ENCODE measurements at regions not wholly inside any gene's neighbourhood (a gene's known extent, or its start where the extent isn't known, plus 50 kb on each side); places are given as distances from the start of the nearest gene placed in this dataset.

DNA sequence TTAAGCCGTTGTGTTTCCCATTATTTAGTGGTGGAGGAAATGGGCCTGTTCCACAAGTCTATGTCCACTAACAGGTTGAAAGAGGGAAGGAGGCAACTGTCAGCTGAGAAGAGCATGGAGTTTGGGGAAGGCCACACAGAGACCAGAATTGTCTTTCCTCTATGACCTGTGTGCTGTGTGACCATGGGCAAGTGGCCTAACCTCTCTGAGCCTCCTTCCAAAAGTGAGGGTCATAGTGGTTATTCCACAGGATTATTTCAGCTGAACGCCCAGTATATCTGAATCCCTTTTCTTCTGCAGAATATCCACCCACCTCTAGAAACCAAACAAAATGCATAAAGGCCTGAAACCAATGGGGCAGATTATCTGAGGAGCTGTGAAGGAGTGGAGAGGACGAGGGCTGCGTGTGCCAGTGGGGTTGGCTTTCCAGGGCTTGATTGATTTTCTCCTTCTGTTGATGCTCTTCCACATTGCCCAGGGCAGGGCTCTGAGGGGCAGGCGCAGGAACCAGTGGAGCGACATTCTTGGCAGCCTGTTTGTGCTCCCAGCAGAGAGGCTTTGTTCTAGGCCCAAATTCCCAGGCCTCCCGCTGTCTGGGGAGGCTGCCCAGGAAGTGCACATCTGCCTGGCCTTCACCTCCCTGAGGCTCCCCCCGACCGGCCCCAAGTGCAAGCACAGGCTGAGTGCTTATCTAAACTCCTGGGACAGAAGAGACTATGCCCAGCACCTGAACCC lies 452.7 kb downstream of the BCL11B start:
- DNase-seq (ENCODE audit: low spot score) = no peak

DNA sequence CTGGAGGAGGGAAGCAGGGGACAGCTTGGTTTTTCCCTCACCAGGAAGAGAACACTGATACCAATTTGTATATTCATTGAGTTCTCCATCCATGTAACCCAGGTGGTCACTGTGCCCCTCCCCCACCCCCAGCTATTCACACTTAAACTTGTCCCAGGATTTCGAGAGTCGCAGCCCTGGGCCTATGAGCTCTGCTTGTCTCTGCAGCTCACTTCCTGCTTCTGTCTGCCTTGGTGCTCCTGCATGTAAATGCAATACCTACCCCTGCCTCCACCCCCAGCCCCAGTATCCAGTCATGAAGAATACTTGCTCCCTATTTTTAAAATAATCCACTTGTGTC lies 452.2 kb downstream of the BCL11B start:
- no peak for DNase-seq (ENCODE audit: low spot score)

DNA sequence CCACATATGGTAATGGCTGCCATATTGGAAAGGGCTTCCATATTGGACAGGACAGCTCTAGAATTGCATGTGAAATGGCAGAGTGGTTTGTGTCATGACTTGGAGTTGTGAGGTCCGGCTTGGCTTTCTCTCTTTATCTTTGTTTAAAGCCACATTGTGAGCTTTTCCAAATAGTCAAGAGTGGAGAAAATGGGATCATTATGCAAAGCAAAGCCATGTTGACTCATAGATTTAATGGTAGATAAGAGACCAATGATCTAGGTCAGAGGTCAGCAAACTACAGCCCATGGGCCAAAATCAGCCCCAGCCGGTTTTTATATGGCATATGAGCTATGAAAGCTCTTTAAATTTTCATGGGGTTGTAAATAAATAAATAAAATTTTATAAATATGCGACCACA lies 449.1 kb downstream of the BCL11B start:
- DNase-seq (ENCODE audit: low spot score) = no peak

DNA sequence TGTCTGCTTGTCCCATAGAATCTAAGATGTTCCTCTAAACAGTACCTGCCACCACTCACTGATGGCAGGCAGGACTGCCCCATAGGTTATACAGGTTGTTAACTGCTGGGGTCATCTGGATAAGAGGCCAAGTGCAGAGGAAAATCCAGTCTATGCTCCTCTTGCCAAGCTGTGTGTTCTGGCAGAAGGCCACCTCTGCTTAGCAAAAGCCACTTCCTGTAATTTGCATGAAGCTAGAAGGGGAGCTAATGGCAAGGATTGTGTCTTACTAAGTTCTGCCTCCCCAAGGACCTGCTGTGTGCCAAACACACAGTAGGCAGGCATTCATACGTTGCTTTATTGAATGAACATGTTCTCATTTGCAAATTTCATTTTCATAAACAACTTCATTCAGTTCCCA lies 445.4 kb downstream of the BCL11B start:
- no peak for DNase-seq (ENCODE audit: low spot score)

DNA sequence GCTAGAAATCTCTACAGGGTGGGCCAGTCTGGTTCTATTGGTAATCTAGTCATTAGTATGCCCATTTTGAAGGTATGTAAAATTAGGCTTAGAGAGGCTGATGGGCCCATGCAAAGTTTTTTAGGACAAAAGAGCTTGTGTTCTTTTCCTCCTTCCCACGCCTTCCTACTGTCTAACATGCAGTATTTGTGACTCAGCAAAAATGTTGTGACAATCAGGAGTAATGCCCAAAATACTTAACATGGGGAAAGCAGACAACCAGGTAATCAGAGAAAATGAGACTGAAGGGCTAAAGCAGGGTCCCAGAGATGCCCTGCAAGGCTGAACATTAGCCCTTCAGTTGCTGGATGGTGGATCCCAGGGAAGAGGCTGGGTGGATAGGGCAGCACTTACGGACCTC lies 437.9 kb downstream of the BCL11B start:
- DNase-seq (ENCODE audit: low spot score) = no peak

DNA sequence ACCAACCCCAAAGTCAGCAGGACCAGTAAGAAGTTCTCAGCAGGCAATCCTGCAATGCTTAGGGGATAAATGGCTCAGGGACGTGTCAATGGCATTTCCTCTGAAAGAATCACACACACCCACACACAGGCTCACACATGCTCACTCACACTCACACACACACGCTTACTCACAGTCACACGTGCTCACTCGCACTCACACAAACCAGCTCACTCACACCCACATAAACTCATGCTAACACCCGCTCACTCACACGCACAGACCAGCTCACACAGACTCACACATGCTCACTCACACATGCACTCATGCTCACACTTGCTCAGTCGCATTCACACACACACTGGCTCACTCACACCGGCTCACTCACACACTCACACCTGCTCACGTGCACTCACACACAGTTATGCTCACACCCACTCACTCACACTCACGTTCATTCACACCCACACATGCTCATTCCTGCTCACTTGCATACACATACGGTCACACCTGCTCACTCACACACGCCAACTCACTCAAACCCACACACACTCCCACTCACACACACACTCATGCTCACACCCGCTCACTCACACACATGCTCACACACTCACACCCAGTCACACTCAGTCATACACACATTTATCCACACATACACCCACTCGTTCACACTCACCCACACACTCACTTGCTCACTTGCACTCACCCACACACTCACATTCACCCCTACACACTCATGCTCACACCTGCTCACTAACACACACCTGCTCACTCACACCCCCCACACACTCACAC lies 436.8 kb downstream of the BCL11B start:
- DNase-seq (ENCODE audit: low spot score) = no peak

DNA sequence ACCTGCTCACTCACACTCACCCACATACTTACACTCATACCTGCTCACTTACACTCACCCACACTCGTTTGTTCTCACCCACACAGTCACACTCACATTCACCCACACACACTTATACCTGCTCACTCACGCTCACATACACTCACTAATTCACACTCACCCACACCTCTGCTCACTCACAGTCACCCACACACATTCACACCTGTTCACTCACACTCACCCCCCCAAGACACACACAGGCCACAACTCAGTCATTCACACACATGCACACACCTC lies 436.2 kb downstream of the BCL11B start:
- DNase-seq (ENCODE audit: low spot score) = no peak

DNA sequence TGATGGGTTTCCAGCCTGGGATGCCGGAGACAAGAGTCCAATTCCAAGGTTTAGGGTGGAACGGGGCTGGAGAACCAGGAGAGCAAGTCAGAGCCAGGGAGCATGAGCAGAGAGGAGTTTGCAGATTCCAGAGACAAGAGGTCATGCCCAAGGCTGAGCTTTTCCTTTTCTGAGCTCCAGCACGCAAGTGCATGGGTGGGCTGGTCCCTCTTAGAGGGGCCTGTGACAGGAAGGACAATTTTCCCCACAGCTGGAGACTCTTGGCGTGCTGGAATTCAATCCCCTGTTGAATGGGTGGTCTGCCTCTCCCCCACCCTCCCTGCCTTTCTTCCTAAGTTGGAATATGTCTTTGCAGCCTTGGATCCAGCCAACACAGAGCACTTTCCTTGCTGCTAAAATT lies 431.9 kb downstream of the BCL11B start:
- DNase-seq (ENCODE audit: low spot score) = no peak

DNA sequence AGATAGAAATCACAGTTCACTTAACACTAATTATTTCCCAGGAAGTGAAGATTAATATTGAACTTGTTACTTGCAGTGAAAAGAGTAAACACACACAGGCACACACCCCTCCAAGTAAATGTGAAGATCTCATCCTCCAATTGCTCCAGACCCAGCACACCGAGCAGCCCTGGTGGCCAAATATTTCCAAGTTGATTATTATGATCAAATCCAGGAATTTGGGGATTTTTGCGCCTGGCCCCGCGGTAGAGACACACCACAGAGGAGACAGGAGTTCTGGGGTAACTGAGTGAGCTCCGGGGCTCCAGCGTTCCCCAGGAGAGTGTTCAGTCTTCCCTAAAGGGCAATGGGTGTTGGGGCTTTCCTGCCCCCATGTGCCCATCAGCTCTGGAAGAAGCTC lies 431.5 kb downstream of the BCL11B start:
- DNase-seq (ENCODE audit: low spot score) = no peak

DNA sequence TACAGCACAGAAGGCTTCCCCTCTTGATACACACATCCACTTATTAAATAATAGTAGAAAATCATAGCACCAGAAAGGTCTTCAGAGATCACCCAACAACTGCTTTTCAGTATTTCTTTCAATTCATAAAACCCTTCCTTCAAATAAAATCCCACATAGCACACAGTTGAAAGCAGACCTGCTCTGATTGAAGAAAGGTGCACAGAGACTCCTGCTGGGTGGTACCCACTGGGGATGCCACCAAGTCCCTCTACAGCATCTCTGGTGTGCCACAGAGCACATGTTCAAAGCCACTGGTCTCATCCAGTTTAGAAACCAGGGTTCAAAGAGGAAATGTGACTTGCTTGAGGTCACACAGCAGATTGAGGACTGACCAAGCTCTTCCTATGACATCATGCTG lies 427.5 kb downstream of the BCL11B start:
- DNase-seq (ENCODE audit: low spot score) = no peak

DNA sequence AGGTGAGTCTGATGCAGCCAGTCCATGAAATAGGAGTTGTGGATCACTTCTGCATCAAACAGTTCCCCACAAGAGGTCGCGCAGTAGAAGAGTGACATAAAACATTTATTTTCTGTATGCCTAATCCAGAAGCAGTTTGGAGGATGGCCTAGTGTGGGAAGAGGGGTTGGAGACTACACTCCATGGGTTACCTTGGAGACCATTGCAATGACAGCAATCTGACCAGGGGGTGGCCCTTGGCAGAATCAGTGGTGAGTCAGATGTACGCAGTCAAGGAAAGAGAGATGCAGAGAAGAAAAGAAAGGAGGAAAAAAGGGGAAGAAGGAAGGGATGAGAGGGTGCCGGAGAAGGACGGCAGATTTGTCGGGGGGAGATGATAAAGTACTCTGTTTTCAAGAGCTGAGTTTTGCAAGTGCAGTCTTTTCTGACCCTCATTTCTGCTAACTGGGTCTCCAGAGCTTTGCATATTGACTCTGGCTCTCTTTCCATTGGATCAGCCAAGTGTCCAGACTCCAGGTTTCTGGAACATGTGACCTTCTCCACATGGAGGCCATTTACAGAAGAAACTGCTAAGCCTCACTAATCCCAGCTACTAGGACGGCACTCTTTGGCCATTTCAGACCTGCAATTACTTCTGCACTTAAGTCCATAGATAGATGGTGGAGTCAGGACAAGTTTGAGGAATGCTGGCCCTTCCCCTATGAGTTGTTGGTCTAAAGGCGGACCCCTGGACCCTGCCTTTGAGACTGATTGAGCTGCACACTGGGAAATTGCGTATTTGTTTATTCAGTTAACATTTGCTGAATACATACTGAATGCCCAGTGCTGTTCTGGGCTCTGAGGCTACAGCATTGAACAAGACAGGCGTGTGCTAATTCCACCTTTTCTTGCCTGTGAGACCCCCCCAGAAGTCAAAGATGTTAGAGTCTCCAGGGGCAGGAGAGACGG lies 424.2 kb downstream of the BCL11B start:
- no peak for DNase-seq (ENCODE audit: low spot score)

DNA sequence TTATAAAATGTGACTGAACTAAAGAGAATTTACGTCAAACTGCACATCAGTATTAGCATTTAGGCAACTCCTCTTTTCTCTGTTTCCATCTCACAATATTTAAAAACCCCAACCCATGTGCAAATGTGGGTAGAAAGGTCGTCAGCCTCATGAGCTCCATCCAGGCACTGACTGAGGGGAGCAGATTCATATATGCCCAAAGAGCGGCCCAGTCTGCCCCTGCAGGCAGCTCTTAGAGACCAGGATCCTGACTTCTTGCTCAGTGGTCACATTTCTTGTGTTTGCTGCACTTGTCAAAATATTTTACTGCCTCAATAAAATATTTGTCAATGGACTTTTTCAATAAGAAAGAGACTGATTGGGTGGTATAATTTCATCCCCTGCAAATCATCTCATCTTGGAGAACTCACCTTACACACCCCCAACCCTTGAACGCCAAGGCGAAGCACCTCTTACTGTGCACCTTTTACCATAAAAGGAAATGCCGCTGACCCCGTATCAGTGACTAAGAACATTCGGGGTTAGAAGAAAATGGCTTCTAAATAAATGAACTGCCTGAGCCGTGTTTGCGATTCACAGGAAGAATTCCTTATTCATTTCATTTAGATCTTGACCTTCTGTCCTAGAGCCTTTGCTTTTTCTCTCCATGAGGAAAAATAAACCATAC lies 418.8 kb downstream of the BCL11B start:
- DNase-seq (ENCODE audit: low spot score) = no peak

DNA sequence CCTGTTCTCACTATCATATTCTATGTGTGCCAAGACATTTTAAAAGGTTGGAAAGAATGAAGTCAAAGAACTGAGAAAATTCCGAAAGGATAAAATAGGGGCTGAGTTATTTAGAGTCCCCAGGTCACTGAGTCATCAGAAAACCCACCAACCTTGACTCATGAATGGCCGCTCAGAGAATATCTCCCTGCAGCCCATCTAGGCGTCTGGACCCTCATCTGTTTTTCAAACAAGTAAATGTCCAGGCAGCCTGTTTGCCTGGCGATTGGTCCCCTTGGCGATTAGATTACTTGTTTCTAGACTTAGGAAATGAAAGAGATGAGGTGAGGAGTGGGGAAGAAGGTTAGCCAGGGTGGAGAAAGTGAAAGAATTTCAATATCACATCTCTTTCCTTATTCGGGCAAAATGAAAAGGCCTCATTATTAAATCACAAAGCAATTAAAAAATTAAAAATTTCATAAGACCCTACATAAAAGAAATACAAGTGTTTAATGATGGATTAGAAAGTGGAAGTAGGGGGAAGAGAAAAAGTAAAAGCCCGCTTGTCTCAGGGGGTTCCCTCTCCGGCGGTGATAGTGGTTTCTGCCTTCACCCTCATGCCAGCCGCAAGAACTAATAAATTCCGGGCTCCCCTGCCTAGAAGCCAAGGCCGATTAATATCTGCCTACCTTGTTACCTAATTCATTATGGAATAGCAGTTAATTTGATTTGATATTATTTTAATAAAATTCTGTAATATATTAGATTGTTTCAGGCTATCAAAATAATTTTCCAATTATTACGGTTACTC lies 415.9 kb downstream of the BCL11B start:
- DNase-seq (ENCODE audit: low spot score) = no peak

DNA sequence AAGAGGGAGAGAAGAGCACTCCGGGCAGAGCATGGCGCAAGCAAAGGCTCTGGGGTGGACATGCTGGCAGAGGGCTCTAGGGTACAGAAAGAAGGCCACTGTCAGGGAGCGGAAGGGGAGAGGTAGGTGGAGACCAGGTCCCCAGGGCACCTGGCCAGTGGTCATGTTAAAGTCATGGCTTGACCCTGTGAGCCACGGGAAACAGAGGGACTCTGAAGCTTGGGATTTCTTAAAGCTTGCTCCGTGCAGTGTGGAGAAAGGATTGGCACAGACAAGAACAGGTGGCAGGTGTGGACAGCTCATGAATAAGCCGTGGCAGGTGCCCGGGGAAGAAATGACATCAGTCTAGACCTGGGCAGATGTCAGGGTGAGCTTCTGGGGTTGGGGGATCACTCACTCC lies 413.8 kb downstream of the BCL11B start:
- no peak for DNase-seq (ENCODE audit: low spot score)

DNA sequence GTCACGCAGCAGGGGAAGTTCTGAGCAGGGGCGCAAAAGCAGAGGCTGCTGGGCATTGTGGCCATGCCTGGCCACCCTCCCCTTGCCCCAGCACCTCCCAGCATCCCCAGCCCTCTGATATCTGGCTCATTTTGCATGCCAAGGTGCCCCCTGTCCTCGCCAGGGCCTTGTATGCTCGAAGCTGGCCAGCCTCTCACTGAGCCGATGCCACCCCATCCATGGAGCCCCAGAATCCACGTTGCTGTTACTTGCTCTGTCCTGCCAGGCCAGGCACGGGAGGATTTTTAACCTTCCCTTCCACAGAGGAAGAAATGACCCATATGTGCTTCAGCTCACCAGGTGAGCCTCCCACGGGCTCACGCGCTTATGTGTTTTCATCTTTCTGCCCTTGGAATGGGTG lies 413.4 kb downstream of the BCL11B start:
- DNase-seq (ENCODE audit: low spot score) = no peak

DNA sequence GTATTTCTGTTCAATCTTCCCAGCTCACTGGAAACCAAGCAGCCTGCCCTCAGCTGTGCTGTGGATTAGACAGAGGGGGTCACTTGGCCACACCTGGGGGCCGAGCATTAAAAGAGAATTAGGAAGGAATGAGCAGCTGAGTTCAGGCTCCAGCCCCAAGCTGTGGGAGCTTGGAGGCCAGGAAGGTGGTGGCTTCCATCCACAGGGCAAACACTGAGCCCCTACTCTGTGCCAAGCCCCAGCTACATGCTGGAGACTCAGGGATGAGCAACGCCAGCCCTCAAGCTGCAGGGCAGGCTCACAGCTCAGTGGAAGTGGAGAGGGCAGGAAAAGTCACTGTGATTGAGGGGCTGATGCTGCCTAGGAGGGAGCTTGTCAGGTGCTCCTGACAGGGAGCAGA lies 412.7 kb downstream of the BCL11B start:
- no peak for DNase-seq (ENCODE audit: low spot score)

DNA sequence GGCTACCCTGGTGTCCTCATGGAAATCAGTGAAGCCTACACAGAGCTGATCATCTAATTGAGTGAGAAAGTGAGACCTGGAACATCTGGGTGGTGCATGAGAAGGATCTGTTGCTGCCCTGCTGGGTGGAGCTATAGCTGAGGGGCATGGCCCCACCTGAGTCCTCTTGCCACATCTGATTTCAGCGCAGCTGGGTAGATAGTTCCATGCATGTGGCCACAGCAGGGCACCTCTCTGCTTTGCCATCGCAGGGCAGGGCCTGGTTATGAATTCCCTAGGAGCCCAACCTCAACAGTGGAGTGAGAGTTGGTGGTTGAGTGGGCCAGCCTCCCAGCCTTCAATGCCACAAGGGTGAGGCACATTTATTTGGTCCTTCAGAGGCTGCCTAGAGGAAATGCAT lies 407.8 kb downstream of the BCL11B start:
- no peak for DNase-seq (ENCODE audit: low spot score)

DNA sequence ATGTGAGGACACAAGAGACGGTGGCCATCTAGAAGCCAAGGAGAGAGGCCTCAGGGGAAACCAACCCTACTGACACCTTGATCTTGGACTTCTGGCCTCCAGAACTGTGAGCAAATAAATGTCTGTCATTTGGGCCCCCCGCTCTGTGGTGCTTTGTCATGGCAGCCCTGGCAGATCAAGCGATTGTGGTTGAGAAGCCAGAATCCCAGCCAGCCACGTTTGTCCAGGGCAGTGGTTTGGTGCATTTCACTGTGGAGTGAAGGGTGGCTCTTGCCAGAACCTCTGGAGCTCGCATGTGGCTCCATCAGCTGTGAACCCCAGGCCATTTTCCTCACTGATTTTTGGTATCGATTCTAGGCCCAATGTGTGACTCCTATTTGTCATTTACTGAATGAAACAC lies 404.9 kb downstream of the BCL11B start:
- no peak for DNase-seq (ENCODE audit: low spot score)

DNA sequence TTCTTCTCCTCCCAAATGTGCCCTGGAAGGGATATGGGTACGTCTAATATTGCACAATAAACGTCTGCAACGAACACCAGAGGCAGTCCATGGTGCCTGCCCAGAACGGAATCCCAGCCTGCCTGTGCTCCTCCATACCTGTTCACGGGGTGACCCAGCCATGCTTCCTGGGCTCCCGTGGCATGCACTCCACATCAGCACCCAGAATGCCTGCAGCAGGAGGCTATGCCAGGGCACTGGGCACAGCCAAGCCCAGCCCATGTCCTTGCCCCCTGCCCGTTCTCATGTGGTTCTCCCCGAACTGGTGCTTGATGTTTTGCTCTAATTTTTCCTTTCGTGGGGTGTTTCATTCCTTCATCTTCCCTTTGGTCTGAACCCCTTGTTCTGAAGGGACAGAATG lies 404.3 kb downstream of the BCL11B start:
- DNase-seq (ENCODE audit: low spot score) = no peak

DNA sequence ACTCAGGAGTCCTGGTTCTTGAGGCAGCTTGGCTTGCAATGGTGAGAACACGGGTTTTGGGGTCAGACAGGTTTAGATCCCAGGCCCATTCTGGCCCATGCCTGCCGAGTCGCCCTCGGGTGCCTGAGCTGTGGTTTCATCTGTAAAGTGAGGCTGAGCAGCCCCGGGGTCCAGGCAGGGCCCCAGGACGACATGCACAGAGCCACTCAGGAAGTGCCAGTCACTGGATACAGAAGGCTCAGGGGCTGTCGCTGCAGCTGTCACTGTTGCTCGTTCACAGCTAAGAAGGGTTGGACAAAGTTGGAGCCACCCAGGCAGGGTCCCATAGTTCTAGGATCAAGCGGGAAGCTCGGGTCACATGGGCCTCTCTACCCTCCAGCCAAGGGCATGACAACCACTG lies 403.1 kb downstream of the BCL11B start:
- DNase-seq (ENCODE audit: low spot score) = no peak

DNA sequence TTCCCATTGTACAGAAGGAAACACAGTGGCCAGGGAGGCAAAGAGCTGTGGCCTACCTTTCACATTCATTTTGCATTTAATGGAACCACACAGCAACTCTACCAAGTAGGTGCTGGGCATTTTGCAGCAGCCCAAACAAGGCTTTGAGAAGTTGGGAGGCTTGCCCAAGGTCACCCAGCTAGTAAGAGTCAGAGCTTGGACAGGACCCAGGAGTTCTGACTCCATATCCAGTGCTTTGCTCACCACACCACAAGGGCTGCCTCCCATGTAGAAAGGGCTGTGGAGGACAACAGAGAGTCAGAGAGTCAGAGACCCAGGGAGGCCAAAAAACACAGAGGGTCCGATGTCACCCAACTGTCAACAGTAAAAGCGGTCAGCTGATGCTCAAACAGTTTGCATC lies 400.2 kb downstream of the BCL11B start:
- no peak for DNase-seq (ENCODE audit: low spot score)

DNA sequence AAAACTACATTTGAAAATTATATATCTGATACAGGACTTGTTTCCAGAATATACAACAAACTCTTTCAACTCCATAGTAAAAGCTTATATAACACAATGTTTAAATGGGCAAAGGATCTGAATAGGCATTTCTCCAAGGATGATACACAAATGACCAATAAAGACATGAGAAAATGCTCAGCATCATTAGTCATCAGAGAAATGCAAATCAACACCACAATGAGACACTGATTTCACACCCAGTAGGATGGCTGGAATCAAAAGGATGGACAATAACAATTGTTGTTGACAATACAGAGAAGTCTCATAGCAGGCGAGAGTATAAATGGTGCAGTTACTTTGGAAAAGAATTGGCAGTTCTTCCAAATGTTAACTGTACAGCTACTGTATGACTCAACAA lies 394.9 kb downstream of the BCL11B start:
- DNase-seq (ENCODE audit: low spot score) = no peak
